ENCODE measurements at regions not wholly inside any gene's neighbourhood (a gene's known extent, or its start where the extent isn't known, plus 50 kb on each side); places are given as distances from the start of the nearest gene placed in this dataset.
"Not testable (repeated sequence)": the region's sequence is repeated elsewhere in the genome, so short reads cannot be mapped to it uniquely, and the experiment has no call there.

DNA sequence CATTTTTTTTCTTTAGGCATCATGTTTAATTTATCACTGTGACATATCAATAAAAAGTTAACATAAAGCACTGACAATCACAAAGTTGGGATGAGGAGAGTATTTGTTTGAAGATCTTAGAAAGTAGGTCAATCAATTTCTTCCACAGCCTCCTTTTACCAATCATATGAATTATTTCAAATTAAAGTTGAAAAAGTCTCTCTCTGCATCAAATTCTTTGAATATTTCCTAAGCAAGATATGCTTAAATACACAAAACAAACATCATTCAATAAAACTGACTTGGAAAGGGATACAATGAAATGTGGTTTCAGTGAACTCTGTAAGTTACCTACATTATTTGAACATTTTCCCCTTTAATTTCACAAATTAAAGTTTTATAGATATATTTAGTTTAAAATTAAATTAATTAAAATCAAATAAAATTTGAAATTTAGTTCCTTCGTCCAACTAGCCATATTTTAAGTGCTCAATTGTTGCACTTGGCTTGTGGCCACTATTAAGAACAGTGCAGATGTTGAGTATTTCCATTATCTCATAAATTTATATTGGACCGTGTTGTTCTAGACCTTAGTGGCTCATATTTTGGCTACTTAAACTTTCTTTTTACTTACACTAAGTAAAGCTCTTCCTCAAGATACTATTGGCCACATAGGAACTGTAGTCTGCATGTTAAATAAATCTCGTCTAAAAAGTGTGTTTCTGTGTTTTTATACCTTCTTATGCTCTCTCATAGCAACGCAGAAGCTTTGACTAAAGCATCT, 949.7 kb upstream of the NUDT12 start:
- DNase-seq (ENCODE audit: low read depth in 2 of 2) = no peak

DNA sequence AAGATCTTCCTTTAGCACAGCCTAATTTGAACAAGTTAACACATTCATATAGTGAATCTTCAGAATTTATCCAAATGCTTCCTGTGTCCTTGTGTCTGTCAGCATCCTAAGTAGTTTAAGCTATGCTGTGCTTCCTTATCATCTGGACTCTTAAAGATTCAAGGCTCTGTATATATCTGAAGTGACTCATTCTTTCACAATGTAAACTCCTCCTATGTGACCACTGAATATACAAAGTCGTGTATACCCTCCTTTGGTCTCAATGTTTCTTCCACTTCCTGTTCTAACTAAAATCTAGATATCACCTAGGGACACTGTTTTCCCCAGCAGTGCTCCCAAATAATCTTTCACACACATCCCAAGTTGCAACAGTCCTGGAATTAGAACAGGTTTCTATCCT, 935.7 kb upstream of the NUDT12 start:
- no peak for DNase-seq (ENCODE audit: low read depth in 2 of 2)

DNA sequence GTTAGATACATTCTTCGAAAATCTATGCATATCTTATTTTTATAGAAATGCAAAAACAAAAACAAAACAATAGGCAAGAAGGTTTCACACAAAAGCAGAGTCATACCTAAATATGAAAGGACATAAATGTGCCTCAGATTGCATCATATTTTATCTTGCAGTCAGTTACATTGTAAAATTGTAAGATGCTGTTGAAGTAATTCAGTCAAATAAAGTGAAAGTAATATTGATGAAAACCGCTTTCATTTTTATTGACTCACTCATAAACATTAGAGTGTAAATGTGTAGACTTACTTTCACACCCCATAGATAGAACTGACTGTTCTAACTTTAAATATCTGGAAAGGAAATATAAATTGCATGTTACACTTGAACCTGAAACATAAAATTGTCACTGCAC, 931.5 kb upstream of the NUDT12 start:
- no peak for DNase-seq (ENCODE audit: low read depth in 2 of 2)

DNA sequence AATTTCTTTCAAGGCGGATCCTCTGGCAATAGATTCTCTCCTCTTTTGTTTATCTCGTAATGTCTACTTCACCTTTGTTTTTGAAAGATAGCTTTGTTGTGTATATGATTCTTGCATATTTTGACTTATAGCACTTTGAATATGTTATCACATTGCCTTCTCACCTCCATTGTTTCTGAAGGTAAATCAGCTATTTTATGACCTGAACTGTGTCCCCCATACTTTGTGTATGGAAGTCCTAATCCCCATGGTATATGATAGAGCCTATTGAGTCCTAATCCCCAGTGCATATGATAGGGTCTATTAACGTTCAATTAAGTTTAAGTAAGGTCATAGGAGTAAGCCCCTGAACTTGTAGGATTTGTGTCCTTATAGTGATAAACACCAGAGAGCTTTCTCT, 910.2 kb upstream of the NUDT12 start:
- DNase-seq (ENCODE audit: low read depth in 2 of 2) = no peak

DNA sequence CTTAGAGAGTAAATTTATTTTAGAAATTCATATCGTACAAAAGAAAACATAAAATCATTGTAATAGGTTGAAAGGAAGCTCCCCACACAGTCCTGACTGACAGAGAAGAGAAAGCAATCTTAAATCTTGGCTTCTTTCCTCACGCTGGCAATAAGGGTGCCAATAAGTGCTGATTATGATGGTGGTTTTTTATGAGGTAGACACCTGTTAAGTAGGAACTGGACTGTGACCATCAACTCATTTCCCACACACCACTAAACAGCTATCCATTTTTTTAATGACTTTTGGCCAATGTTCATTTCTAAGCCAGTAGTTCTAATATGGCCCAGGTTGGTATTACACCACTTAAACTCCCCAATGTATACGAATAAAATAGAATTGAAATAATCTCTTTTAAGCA, 893.5 kb upstream of the NUDT12 start:
- DNase-seq (ENCODE audit: low read depth in 2 of 2) = no peak

DNA sequence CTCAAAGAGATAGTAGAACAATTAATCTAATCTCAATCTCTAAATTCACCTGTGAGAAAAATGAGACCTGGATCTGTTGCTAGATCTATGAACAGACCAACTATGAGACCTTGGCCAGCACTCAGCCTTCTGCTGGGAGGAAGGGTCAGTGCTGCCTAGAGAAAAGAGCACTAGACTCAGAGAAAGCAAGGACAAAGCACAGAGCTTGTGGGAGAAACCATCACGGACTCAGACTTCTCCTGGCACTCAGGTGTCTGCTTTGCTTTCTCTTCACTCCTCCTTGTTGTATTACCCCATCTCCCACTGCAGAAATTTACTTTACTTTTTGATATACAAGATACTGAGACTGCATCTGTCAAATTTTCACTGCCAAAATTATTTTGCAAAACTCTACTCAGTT, 890.0 kb upstream of the NUDT12 start:
- DNase-seq (ENCODE audit: low read depth in 2 of 2) = no peak

DNA sequence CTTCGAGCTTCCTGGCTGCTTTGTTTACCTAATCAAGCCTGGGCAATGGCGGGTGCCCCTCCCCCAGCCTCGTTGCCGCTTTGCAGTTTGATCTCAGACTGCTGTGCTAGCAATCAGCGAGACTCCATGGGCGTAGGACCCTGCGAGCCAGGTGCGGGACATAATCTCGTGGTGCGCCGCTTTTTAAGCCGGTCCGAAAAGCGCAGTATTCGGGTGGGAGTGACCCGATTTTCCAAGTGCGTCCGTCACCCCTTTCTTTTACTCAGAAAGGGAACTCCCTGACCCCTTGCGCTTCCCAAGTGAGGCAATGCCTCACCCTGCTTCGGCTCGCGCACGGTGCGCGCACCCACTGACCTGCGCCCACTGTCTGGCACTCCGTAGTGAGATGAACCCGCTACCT, 889.3 kb upstream of the NUDT12 start:
- DNase-seq (ENCODE audit: low read depth in 2 of 2) = not testable (repeated sequence)

DNA sequence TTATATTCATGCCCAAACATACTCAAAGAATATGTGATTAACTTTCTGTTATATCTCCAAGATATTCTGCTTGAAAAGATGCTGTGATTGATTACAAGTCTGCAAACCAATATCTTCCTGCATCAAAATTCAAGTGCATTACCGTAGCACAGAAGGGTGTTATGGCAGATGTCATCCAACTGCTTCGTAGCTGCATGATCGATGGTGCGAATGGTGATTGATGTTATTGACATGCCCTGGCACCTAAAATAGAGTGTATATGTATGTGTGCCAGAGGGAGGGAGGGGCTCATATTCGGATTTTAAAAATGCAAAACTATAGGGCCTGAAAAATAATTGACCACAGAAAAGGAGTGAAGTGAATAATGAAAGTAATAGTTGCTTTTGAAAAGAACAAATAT, 882.1 kb upstream of the NUDT12 start:
- DNase-seq (ENCODE audit: low read depth in 2 of 2) = no peak

DNA sequence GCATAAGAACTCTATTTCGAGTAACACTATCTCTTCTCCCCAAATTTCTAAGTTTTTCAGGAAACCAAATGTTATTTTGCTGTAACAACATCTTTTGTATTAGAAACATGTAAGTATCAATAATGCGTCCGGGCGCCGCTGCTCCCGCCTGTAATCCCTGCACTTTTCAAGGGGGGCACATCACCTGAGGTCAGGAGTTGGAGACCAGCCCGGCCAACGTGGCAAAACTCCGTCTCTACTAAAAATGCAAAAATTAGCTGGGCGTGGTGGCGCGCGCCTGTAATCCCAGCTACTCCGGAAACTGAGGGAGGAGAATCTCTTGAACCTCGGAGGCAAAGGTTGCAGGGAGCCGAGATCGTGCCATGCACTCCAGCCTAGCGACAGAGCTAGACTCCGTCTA, 881.1 kb upstream of the NUDT12 start:
- no peak for DNase-seq (ENCODE audit: low read depth in 2 of 2)

DNA sequence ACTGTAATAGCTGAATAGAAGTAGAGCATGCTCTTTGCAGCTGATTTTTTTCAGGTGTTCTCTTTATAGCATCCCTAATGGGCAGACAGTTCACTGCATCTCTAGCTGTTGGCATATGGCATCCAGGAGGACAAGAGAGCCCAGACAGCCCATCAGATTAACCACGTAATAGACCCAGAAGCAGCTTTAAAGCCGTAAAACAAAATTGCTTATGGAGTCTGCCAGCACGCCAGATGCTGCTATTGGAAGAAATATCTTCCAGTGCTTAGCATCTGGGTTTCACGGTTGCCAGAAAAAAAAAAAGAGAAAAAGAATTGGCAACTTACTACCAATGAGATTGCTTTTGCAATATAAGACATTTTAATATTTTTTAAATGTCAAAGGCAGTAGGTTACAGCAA, 869.4 kb upstream of the NUDT12 start:
- DNase-seq (ENCODE audit: low read depth in 2 of 2) = no peak

DNA sequence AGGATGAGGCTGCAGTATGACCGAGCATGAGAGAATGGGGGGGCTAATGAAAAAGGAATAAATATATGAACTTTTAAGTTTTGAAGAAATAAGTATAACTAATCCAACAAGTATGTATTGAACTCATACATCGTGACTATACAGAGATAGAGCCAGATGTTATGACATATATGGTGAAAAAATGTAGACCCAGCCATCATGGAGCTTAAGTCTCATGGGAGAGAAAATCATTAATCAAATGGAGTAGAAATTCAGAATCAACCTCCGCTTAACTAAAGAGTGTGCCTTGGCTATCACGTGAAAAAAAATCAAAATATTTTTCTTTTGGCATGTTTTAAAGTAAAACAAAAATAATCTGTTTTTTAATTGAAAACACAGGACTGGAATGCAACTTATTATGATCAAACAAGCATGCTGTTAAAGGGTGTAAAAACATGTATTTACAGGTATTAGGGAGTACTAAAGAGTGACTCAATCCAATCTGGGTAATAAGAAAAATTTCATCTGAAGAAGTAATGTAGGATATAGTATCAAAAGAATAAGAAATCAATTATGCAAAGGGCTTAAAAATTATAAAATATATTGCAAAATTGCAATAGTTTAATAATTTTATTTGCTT, 868.5 kb upstream of the NUDT12 start:
- no peak for DNase-seq (ENCODE audit: low read depth in 2 of 2)

DNA sequence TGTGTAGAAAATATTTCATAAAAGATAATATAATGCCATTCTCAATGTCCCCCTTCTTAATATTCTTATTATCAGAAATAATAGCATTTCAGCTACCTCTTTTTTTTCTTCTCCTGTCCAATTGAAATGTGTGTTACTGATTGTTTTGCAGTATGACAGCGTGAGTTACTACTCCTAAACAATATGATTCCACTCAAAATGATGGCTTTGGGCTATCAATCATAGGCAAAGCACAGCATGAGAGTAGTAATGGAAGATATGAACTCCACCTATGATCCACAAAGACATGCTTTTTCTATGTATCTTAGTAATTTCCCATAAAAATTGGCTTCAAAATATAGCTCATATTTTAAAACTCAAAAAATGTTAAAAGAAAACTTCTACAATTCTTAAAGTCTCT, 867.3 kb upstream of the NUDT12 start:
- DNase-seq (ENCODE audit: low read depth in 2 of 2) = no peak

DNA sequence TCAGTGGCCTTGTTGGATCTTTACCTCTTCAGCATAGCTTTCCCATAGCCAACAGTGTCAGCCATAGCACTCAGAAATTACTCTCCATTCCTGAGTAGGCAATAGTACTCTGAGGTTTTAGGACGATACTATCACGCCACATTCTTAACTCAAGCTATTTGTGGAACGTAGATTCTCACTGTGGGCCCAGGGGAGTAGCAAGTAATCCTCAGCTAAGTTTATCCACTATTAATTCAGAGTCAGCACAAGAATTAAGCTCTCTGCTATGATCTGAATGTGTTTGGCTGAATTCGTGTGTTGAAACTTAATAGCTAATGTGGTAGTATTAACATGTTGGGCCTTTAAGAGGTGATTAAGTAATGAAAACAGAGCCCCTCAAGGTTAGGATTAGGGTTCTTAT, 858.8 kb upstream of the NUDT12 start:
- no peak for DNase-seq (ENCODE audit: low read depth in 2 of 2)

DNA sequence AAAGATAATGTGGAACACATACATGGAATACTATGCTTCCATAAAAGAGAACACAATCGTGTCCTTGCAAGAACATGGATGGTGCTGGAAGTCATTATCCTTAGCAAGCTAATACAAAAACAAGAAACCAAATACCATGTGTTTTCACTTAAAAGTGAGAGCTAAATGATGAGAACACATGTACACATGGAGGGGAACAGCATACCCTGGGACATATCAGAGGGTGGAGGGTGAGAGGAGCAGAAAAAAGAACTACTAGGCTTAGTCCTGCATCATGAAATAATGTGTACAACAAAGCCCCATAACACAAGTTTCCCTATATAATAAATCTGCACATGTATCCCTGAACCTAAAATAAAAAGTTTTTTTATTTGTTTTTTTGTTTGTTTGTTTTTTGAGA, 855.5 kb upstream of the NUDT12 start:
- no peak for DNase-seq (ENCODE audit: low read depth in 2 of 2)

DNA sequence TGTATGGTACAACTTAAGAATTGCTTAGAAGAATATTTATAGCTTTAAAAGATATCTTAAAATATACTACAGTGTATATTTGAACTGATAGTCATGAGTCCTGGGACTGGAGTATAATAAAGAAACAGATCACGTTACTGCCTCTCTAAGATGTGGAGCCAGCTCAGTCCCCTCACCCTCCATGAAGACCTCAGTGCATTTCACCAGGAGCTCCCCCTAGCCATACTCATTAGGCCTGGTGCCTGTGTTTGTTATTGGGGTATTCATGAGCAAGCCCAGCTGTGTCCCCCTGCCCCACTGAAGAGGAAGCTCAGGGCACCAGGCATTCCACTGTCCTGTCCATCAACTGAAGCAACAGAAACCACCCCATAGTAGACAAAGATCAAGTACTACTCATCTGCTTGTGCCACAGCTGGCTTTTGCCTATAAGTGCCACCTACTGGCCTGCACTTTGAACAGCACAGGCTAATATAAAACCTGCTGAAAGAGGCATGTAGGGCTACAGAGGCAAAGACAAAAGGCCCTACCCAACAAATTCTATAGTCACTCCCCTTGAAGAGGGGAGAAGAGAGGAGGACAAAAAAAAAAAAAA, 850.2 kb upstream of the NUDT12 start:
- DNase-seq (ENCODE audit: low read depth in 2 of 2) = no peak

DNA sequence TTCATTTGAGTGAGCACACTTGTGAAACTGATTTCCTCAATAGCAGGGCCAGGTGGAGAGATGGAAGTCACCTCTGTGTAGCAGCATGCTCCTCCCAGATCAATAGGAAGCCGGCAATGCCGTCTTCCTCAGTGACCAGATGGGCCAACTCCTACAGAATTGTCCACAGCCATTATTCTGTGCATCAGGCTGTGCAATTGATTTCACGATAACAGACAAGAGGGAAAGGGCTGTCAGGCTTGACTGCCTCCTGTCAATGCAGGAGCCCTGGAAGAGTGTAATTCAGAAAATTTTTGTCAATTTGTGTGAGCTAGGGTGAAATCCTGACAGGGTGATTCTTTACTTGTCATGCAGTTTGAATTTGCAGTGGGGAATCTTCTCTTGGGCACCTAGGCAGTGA, 838.4 kb upstream of the NUDT12 start:
- DNase-seq (ENCODE audit: low read depth in 2 of 2) = no peak

DNA sequence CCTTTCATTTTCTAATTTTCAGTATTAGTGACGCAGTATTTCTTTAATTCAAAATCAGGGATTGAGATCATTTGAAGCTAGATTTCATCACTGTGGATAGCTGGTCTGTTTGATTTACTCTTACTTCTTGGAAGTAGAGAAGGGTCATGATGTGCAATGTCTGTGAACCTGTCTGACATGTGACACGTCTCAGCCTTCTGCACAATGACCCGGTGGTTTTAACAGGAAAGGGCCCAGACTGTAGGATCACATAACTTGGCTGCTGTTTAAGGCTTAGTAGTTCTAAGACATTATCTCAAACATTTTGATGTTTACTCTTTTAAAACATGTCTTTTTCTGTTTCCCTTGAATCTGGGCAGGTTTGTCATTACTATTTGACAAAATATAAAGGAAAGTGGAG, 823.3 kb upstream of the NUDT12 start:
- DNase-seq (ENCODE audit: low read depth in 2 of 2) = no peak

DNA sequence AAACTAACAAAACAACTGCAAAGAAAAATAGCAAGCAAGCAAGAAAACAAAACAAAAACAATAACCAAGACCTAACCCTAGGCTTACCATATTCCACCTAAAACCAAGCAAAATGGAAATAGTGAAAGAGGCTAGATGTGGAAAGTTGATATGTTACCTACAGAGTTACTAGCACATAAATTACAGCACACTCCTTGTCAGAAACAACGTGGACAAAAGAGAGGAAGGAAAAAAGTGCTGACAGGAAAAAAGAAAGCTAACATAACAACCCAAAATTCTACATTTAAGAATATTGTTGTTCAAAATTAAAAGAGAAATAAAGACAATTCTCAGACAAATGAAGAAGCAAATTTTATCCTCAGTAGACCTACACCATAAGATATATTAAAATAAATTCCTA, 812.8 kb upstream of the NUDT12 start:
- DNase-seq (ENCODE audit: low read depth in 2 of 2) = no peak

DNA sequence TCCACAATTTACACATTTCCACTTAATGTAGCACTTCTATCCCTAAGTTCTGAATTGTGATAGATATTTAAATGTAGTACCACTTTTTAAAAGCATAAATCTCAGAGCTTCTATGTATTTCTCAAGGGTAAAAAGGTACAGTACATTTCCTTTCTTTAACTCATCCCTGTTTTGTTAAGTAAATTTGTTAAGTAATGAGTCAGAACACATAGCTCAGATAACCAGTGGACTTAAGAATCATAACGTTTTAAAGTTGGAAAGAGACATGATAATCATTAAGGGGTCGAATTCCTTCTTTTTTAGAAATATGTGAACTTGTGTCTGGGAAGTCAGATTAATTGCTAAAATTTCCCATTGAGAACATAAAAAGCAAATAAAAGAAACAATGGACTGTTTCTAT, 810.2 kb upstream of the NUDT12 start:
- DNase-seq (ENCODE audit: low read depth in 2 of 2) = no peak

DNA sequence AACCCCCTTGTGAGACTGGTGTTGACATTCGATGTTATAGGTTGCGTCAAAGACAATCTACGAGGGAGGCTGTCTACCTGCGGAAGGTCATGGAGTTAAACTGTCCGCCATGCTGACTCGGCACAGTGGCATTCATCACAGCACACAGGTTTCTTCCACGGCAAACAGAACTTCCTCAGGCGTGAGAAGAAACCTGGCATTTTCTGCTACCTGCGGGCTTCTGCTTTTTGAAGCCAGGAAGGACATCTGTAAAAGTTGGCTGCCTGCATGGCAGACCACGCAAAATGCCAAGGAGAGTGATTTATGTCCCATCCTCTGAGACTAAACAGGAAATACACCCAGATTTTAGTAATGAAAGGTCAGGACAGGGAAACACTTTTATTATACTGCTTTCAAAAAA, 809.8 kb upstream of the NUDT12 start:
- DNase-seq (ENCODE audit: low read depth in 2 of 2) = no peak

DNA sequence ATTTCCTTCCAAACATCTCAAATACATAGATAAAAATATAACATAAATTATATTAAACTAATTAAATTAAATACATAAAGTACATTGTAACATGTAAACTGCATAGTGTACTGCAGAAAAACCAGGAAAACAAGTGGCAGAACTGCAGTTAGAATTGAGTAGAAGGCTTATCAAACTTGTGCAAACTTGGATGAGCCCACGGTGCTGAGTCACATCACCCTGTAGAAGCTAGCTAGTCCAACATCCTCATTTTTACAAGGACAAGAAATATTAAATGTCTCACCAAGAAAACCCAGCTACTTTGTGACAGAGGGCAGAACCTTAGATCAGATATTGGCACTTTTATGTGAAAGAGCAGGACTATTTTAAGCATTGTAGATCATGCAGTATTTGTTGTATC, 807.9 kb upstream of the NUDT12 start:
- DNase-seq (ENCODE audit: low read depth in 2 of 2) = no peak

DNA sequence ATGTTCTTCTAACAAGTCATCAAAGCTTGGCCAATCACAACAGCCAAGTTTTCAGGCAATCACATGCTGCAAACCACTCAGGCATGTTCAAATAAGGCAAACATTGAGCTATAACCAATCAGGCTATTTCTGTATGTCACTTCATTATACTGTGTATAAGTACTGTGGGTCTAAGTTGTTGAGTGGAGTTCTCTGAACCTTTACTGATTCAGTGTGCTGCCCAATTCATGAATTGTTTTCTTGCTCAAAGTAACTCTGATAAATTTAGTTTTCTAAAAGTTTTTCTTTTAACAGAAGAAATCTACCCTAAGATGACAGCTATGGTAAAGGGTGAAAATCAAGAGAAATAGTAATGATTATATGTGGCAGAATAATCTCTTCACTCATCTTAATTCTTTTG, 805.4 kb upstream of the NUDT12 start:
- no peak for DNase-seq (ENCODE audit: low read depth in 2 of 2)

DNA sequence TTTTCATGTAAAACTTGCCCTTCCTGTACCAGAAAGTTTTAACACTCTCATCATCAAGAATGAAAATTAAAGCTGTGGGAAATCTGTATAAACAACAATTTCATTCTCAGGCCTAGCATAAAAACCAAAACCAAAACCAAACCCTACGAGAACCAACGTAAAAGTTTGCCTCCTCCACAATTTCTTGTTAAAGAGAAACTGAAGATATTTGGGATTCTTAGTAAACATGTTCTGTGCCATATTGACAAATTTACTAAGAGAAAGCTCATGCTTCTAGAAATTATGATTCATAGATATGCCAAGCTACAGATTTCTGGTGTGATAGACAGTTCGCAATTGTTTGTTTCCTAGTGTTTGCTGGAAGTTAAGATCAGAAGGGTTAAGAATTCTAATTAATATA, 801.0 kb upstream of the NUDT12 start:
- no peak for DNase-seq (ENCODE audit: low read depth in 2 of 2)

DNA sequence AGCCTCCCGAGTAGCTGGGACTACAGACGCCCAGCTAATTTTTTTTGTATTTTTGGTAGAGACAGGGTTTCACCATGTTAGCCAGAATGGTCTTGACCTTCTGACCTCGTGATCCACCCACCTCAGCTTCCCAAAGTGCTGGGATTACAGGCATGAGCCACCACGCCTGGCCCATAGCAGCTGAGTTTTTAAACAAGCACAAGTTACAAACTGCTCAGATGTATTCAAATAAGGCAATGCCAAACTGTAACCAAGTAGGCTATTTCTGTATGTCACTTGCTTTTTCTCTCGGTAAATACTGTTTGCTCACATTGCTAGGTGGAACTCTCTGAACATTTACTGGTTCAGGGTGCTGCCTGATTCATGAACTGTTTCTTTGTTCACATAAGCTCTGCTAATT, 799.3 kb upstream of the NUDT12 start:
- DNase-seq (ENCODE audit: low read depth in 2 of 2) = no peak

All from stimulated activated CD4-positive, alpha-beta T cell treated with anti-CD3 and anti-CD28 coated beads, Interleukin-4, amount 100 ng/mL, for 48 hours (primary cell).